ENCODE measurements at regions not wholly inside any gene's neighbourhood (a gene's known extent, or its start where the extent isn't known, plus 50 kb on each side); places are given as distances from the start of the nearest gene placed in this dataset.

- no peak for TF ChIP-seq CTCF (IDR thresholded peaks at IDR 0.05; ENCODE audit: low read depth, low read length)
- no peak for TF ChIP-seq EZH2phosphoT487 (IDR thresholded peaks at IDR 0.05; ENCODE audit: low read depth)
Observed at GRCh38 chr20:37616110-37616425, 77.8 kb upstream of the CTNNBL1 start.

Measured in OCI-LY3 (cell line).